HepG2 (cell line): ENCODE measurements at regions not wholly inside any gene's neighbourhood (a gene's known extent, or its start where the extent isn't known, plus 50 kb on each side); places are given as distances from the start of the nearest gene placed in this dataset.

Source experiments
- ATAC-seq: fragments of 200-7000 bp; cut with Tn5 transposase; 3 replicates; pipeline ENCODE4 v1.9.1; 2020; ENCODE audit warnings: mild to moderate bottlenecking, moderate library complexity
- BruUV-seq: library from RNA; stranded (reverse); fragments of 400-500 nt; replicated peaks from 2 replicates; lab custom pipeline; 2021; lab: Mats Ljungman, UMichigan
- CTCF ChIA-PET: fragments of 300-600 bp; formaldehyde crosslinking; extraction: SDS; loops from one replicate; lab custom pipeline; 2021; ENCODE audit warnings: low total read pairs, inconsistent platforms, low intra/inter-chr PET ratio; lab: Yijun Ruan, JAX
- POLR2A ChIA-PET: fragments of 350-600 bp; sonication (Branson Sonifier 250); formaldehyde crosslinking; loops from one replicate; lab custom pipeline; 2020; ENCODE audit warnings: antibody characterized with exemption, inconsistent platforms; lab: Yijun Ruan, JAX
- DNase-seq: peaks from one replicate; pipeline ENCODE4 v3.0.0-alpha.2; 2015; ENCODE audit warnings: low spot score
- FAIRE-seq: peaks from 3 replicates; lab custom pipeline; 2011; peaks lifted over from hg19 to GRCh38; lab: Jason Lieb, UNC
- H2AFZ ChIP-seq: one replicate; pipeline ENCODE4 v1.6.1; 2011; ENCODE audit warnings: low read length, inconsistent platforms
- H3K27ac ChIP-seq: fragments of 300-600 bp; 3 replicates; pipeline ENCODE4 v1.8.0; 2011; ENCODE audit warnings: mixed run types, mild to moderate bottlenecking, mixed read lengths, low read length, inconsistent platforms; ENCODE audit not compliant: insufficient read depth; ENCODE audit errors: extremely low read length
- H3K27me3 ChIP-seq, 2 experiments: fragments of 200-600 bp in 1 of 2; 2 replicates in 1 of 2; 3 replicates in 1 of 2; pipeline versions ENCODE4 v1.6.0 to v1.8.0; 2011; ENCODE audit warnings: low read length in 2 of 2, mild to moderate bottlenecking in 2 of 2, moderate library complexity in 2 of 2, inconsistent platforms in 1 of 2; ENCODE audit not compliant: insufficient read depth in 2 of 2, control insufficient read depth in 1 of 2
- H3K36me3 ChIP-seq, 2 experiments: fragments of 200-600 bp in 1 of 2; replicated peaks in 1 of 2; 2 replicates in 1 of 2; 3 replicates in 1 of 2; pipeline versions ENCODE4 v1.5.1 to v1.8.0; 2011; ENCODE audit warnings: low read length in 2 of 2, inconsistent platforms in 1 of 2; ENCODE audit not compliant: insufficient read depth in 2 of 2, control insufficient read depth in 1 of 2
- H3K4me1 ChIP-seq: 2 replicates; pipeline ENCODE4 v1.5.1; 2012; ENCODE audit warnings: low read length, inconsistent platforms; ENCODE audit not compliant: insufficient read depth
- H3K4me2 ChIP-seq: 2 replicates; pipeline ENCODE4 v1.6.0; 2011; ENCODE audit warnings: low read depth, low read length, inconsistent platforms
- H3K4me3 ChIP-seq, 3 experiments: fragments of 200-600 bp in 1 of 3; sonication (generic), shearing (Covaris generic) in 1 of 3; replicated peaks in 1 of 3; 2 replicates each; pipeline ENCODE4 v1.5.1; 2011 to 2016; ENCODE audit warnings: low read length in 3 of 3, inconsistent platforms in 2 of 3, low read depth in 2 of 3, mild to moderate bottlenecking in 2 of 3, control low read depth in 1 of 3, mixed read lengths in 1 of 3; ENCODE audit not compliant: insufficient read depth in 1 of 3
- H3K79me2 ChIP-seq: one replicate; pipeline ENCODE4 v1.6.1; 2011; ENCODE audit warnings: low read length, inconsistent platforms; ENCODE audit not compliant: insufficient read depth
- H3K9ac ChIP-seq: 2 replicates; pipeline ENCODE4 v1.6.0; 2011; ENCODE audit warnings: mild to moderate bottlenecking, low read depth, low read length, inconsistent platforms; ENCODE audit not compliant: insufficient read depth
- H3K9me3 ChIP-seq: 2 replicates; pipeline ENCODE4 v1.5.1; 2012; ENCODE audit warnings: mild to moderate bottlenecking, low read length
- H4K20me1 ChIP-seq: 2 replicates; pipeline ENCODE4 v1.6.0; 2011; ENCODE audit warnings: inconsistent platforms, mild to moderate bottlenecking, low read length, moderate library complexity; ENCODE audit not compliant: insufficient read depth
- BHLHE40 ChIP-seq: IDR thresholded peaks from 2 replicates; pipeline ENCODE4 v1.6.1; 2011; ENCODE audit warnings: low read length, improper control_type of control experiment
- ELK4 ChIP-seq: sonication (generic); formaldehyde crosslinking; IDR thresholded peaks from 2 replicates; pipeline ENCODE4 v1.9.0; 2021; ENCODE audit warnings: missing genetic modification reagents, borderline replicate concordance
- GMEB2 ChIP-seq: IDR thresholded peaks from 2 replicates; pipeline ENCODE4 v1.6.1; 2016; ENCODE audit warnings: missing biosample characterization, missing genetic modification reagents, low read depth
- MAF1 ChIP-seq: sonication (generic); formaldehyde crosslinking; IDR thresholded peaks from 2 replicates; pipeline ENCODE4 v1.5.0; 2020; ENCODE audit warnings: missing genetic modification reagents, borderline replicate concordance
- MTA3 ChIP-seq: sonication (generic); formaldehyde crosslinking; IDR thresholded peaks from 2 replicates; pipeline ENCODE4 v1.4.0; 2020; ENCODE audit warnings: missing genetic modification reagents
- SRY ChIP-seq: sonication (generic); formaldehyde crosslinking; IDR thresholded peaks from 2 replicates; pipeline ENCODE4 v1.8.0; 2022; ENCODE audit warnings: mild to moderate bottlenecking, missing genetic modification reagents
- TCF12 ChIP-seq, 2 experiments: fragments of 450-650 bp in 1 of 2; sonication (generic) in 1 of 2; formaldehyde crosslinking in 1 of 2; IDR thresholded peaks; 2 replicates each; pipeline versions ENCODE4 v1.6.1 to v1.8.0; 2017 to 2022; ENCODE audit warnings: antibody characterized with exemption in 1 of 2, mild to moderate bottlenecking in 1 of 2, missing genetic modification reagents in 1 of 2, moderate library complexity in 1 of 2
- ZNF138 ChIP-seq: sonication (generic); formaldehyde crosslinking; IDR thresholded peaks from 2 replicates; pipeline ENCODE4 v1.5.0; 2020; ENCODE audit warnings: mild to moderate bottlenecking, low read depth, missing genetic modification reagents
- ZNF747 ChIP-seq: sonication (generic); formaldehyde crosslinking; IDR thresholded peaks from 2 replicates; pipeline ENCODE4 v1.8.1; 2023; ENCODE audit warnings: missing genetic modification reagents, mild to moderate bottlenecking, borderline replicate concordance
- in situ Hi-C: cut with HindIII; loops from 2 replicates; pipeline ENCODE4 v1.10.0; 2017; ENCODE audit warnings: low pct_unique_long_range_greater_than_20kb; ENCODE audit not compliant: extremely low pct_ligation_motif_present
- intact Hi-C: fragments of 100-400 bp; cut with micrococcal nuclease; formaldehyde crosslinking; loops from one replicate; pipeline ENCODE4 v1.10.0; 2022; ENCODE audit not compliant: unreplicated experiment
- TF ChIP-seq, protein P1 (sequence below): sonication (generic); formaldehyde crosslinking; IDR thresholded peaks from 2 replicates; pipeline ENCODE4 v1.4.0; 2020; ENCODE audit warnings: missing genetic modification reagents
- TF ChIP-seq, protein P2 (sequence below): IDR thresholded peaks from 2 replicates; pipeline ENCODE4 v1.6.1; 2012; ENCODE audit warnings: inconsistent platforms
- TF ChIP-seq, protein P3 (sequence below): IDR thresholded peaks from 2 replicates; pipeline ENCODE4 v1.6.1; 2016
- TF ChIP-seq, protein P4 (sequence below): IDR thresholded peaks from 2 replicates; pipeline ENCODE4 v1.6.1; 2016; ENCODE audit warnings: low read depth

DNA sequence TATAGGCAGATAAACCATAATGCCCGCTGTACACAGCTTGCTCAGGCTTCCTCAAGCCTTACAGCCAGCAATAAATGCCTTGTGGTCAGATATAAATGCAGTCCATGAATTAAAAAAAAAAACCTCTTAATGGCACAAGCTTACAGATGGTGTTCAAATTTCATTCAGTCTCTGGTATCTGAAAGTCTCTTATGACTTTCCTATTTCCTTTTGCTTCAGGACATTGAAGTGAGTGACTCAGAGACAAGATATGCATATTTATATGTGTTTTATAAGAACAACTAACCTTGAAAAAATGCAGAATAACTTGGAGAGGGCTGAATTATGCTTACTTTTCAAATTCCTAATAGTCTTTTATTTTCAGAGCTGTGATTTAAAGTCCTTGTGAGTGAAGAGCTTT is 426.9 kb upstream of the MIS18BP1 start (continued):
- TF ChIP-seq ELK4 (CRISPR knock-in tag), result no peak

- TF ChIP-seq ZNF138 (CRISPR knock-in tag) (no peak), TCF12 (IDR thresholded peaks at IDR 0.05) (no peak), TCF12 (CRISPR knock-in tag; IDR thresholded peaks at IDR 0.05) (no peak), MAF1 (no peak), GMEB2 (CRISPR knock-in tag) (no peak), SRY (no peak), ZNF747 (CRISPR knock-in tag) (no peak), BHLHE40 (no peak), MTA3 (CRISPR knock-in tag) (no peak)
- TF ChIP-seq, protein P1, sequence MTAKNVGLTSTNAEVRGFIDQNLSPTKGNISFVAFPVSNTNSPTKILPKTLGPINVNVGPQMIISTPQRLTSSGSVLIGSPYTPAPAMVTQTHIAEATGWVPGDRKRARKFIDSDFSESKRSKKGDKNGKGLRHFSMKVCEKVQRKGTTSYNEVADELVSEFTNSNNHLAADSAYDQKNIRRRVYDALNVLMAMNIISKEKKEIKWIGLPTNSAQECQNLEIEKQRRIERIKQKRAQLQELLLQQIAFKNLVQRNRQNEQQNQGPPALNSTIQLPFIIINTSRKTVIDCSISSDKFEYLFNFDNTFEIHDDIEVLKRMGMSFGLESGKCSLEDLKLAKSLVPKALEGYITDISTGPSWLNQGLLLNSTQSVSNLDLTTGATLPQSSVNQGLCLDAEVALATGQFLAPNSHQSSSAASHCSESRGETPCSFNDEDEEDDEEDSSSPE (CRISPR knock-in tag), result no peak
- TF ChIP-seq, protein P2, sequence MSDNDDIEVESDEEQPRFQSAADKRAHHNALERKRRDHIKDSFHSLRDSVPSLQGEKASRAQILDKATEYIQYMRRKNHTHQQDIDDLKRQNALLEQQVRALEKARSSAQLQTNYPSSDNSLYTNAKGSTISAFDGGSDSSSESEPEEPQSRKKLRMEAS, result no peak
- TF ChIP-seq, protein P3, sequence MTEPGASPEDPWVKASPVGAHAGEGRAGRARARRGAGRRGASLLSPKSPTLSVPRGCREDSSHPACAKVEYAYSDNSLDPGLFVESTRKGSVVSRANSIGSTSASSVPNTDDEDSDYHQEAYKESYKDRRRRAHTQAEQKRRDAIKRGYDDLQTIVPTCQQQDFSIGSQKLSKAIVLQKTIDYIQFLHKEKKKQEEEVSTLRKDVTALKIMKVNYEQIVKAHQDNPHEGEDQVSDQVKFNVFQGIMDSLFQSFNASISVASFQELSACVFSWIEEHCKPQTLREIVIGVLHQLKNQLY (CRISPR knock-in tag), result no peak
- TF ChIP-seq, protein P4, sequence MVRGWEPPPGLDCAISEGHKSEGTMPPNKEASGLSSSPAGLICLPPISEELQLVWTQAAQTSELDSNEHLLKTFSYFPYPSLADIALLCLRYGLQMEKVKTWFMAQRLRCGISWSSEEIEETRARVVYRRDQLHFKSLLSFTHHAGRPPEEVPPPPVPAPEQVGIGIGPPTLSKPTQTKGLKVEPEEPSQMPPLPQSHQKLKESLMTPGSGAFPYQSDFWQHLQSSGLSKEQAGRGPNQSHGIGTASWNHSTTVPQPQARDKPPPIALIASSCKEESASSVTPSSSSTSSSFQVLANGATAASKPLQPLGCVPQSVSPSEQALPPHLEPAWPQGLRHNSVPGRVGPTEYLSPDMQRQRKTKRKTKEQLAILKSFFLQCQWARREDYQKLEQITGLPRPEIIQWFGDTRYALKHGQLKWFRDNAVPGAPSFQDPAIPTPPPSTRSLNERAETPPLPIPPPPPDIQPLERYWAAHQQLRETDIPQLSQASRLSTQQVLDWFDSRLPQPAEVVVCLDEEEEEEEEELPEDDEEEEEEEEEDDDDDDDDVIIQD (CRISPR knock-in tag), result no peak
- TF ChIP-seq, all 625 proteins: peak for 0
- ChIA-PET CTCF (no interaction called here), POLR2A (no interaction called here)
- Histone ChIP-seq H3K4me3 (no peak overlapping the region), H3K4me1 (no peaks in the 10 kb centered on the region), H4K20me1 (no peaks in the 10 kb centered on the region), H3K36me3 (no peaks in the 10 kb centered on the region), H3K9ac (no peak overlapping the region), H3K27me3 (no peaks in the 10 kb centered on the region), H3K9me3 (peaks cover 28% of the 10 kb centered on the region), H2AFZ (no peak overlapping the region), H3K4me2 (no peak overlapping the region), H3K79me2 (no peaks in the 10 kb centered on the region), H3K27ac (no peak overlapping the region)
- DNase-seq (no peak), ATAC-seq (no peak), FAIRE-seq (no peak)
- in situ Hi-C loops, result no loop called here
- intact Hi-C loops, result no loop called here
- no TSS peak for BruUV-seq
Measured at GRCh38 chr14:45678163-45678562, 425.2 kb upstream of the MIS18BP1 start.
